Keratinocyte (primary cell): ENCODE measurements at regions not wholly inside any gene's neighbourhood (a gene's known extent, or its start where the extent isn't known, plus 50 kb on each side); places are given as distances from the start of the nearest gene placed in this dataset.
"Not testable (repeated sequence)": the region's sequence is repeated elsewhere in the genome, so short reads cannot be mapped to it uniquely, and the experiment has no call there.

ENCODE experiments used
- DNase-seq: peaks from one replicate; pipeline ENCODE4 v3.0.0-alpha.2; 2011; ENCODE audit warnings: low read depth, missing footprints, low spot score
- FAIRE-seq: peaks from 2 replicates; lab custom pipeline; 2011; peaks lifted over from hg19 to GRCh38; lab: Jason Lieb, UNC
- H2AFZ ChIP-seq: 2 replicates; pipeline ENCODE4 v1.6.0; 2012; ENCODE audit warnings: low read length, control low read depth, inconsistent platforms; ENCODE audit not compliant: control insufficient read depth
- H3K27ac ChIP-seq: 2 replicates; pipeline ENCODE4 v1.5.1; 2011; ENCODE audit warnings: low read length; ENCODE audit not compliant: control insufficient read depth, insufficient read depth
- H3K27me3 ChIP-seq: 3 replicates; pipeline ENCODE4 v1.6.0; 2011; ENCODE audit warnings: low read length; ENCODE audit not compliant: control insufficient read depth, insufficient read depth; ENCODE audit errors: extremely low read depth
- H3K36me3 ChIP-seq, 2 experiments: 2 replicates in 1 of 2; 3 replicates in 1 of 2; pipeline ENCODE4 v1.5.1; 2011; ENCODE audit warnings: low read length in 2 of 2, mild to moderate bottlenecking in 1 of 2; ENCODE audit not compliant: control insufficient read depth in 2 of 2, insufficient read depth in 2 of 2; ENCODE audit errors: extremely low read depth in 1 of 2
- H3K4me1 ChIP-seq: 3 replicates; pipeline ENCODE4 v1.5.1; 2011; ENCODE audit warnings: low read length; ENCODE audit not compliant: control insufficient read depth, insufficient read depth; ENCODE audit errors: extremely low read depth
- H3K4me2 ChIP-seq: 3 replicates; pipeline ENCODE4 v1.6.0; 2011; ENCODE audit warnings: low read depth, low read length; ENCODE audit not compliant: control insufficient read depth, insufficient read depth; ENCODE audit errors: extremely low read depth
- H3K4me3 ChIP-seq, 3 experiments: fragments of 200-600 bp in 1 of 3; sonication (generic) in 1 of 3; 2 replicates in 2 of 3; 3 replicates in 1 of 3; pipeline ENCODE4 v1.5.1; 2011 to 2016; ENCODE audit warnings: low read length in 3 of 3, mild to moderate bottlenecking in 3 of 3, control low read depth in 2 of 3, inconsistent platforms in 1 of 3, low read depth in 1 of 3, mixed read lengths in 1 of 3, mixed run types in 1 of 3, moderate library complexity in 1 of 3; ENCODE audit not compliant: control insufficient read depth in 2 of 3, insufficient read depth in 2 of 3; ENCODE audit errors: extremely low read depth in 1 of 3
- H3K79me2 ChIP-seq: 2 replicates; pipeline ENCODE4 v1.6.0; 2012; ENCODE audit warnings: low read length; ENCODE audit not compliant: control insufficient read depth, insufficient read depth
- H3K9ac ChIP-seq: 3 replicates; pipeline ENCODE4 v1.6.0; 2011; ENCODE audit warnings: low read length; ENCODE audit not compliant: control insufficient read depth, insufficient read depth; ENCODE audit errors: extremely low read depth
- H3K9me1 ChIP-seq: 3 replicates; pipeline ENCODE4 v1.6.0; 2011; ENCODE audit warnings: low read length; ENCODE audit not compliant: control insufficient read depth, insufficient read depth; ENCODE audit errors: extremely low read depth
- H3K9me3 ChIP-seq: 2 replicates; pipeline ENCODE4 v1.5.1; 2012; ENCODE audit warnings: low read depth, low read length; ENCODE audit not compliant: control insufficient read depth
- H4K20me1 ChIP-seq: 3 replicates; pipeline ENCODE4 v1.6.0; 2011; ENCODE audit warnings: low read length; ENCODE audit not compliant: control insufficient read depth, insufficient read depth; ENCODE audit errors: extremely low read depth
- CTCF ChIP-seq, 3 experiments: IDR thresholded peaks in 1 of 3; conservative IDR thresholded peaks in 1 of 3; optimal IDR thresholded peaks in 1 of 3; 2 replicates in 2 of 3; 3 replicates in 1 of 3; pipeline versions ENCODE3 to v1.5.1; 2011; ENCODE audit warnings: low read length in 3 of 3, mild to moderate bottlenecking in 3 of 3, moderate library complexity in 2 of 3, control low read depth in 1 of 3, inconsistent platforms in 1 of 3; ENCODE audit not compliant: insufficient read depth in 2 of 3; ENCODE audit errors: extremely low read depth in 1 of 3
- dilution Hi-C: fragments of 300-500 bp; cut with MboI; formaldehyde crosslinking; loops from one replicate; pipeline ENCODE4 v1.7.0; 2020; ENCODE audit warnings: low sequenced_read_pairs; ENCODE audit not compliant: extremely low pct_ligation_motif_present

- H3K4me1 ChIP-seq: no peaks in the 10 kb centered on the region
- DNase-seq: no peak
- H3K36me3 ChIP-seq: no peaks in the 10 kb centered on the region
- FAIRE-seq: no peak
- H3K4me3 ChIP-seq: no peak overlapping the region
- peaks cover 7% of the 10 kb centered on the region for H3K27me3 ChIP-seq
- H2AFZ ChIP-seq: no peak overlapping the region
- no peak overlapping the region for H3K27ac ChIP-seq
- H3K9me3 ChIP-seq: peaks cover 6% of the 10 kb centered on the region
- no peaks in the 10 kb centered on the region for H3K79me2 ChIP-seq
- TF ChIP-seq CTCF (optimal IDR thresholded peaks at IDR 0.05 in 1 of 3, IDR thresholded peaks at IDR 0.05 in 1 of 3, conservative IDR thresholded peaks at IDR 0.05 in 1 of 3; ENCODE audit: extremely low read depth in 1 of 3, insufficient read depth in 2 of 3, low read length in 3 of 3): no peak
- dilution Hi-C loops: no loop called here
- H3K4me2 ChIP-seq: no peak overlapping the region
- no peaks in the 10 kb centered on the region for H4K20me1 ChIP-seq
- no peaks in the 10 kb centered on the region for H3K9me1 ChIP-seq
- H3K9ac ChIP-seq: no peak overlapping the region
Observed at GRCh38 chr5:62214701-62215100, 91.3 kb upstream of the KIF2A start.

- H3K4me2 ChIP-seq, H3K9ac ChIP-seq, H3K9me3 ChIP-seq, H3K27ac ChIP-seq, H3K79me2 ChIP-seq, FAIRE-seq, H3K4me1 ChIP-seq, H3K4me3 ChIP-seq, dilution Hi-C loops, DNase-seq, H4K20me1 ChIP-seq, H3K27me3 ChIP-seq, H3K36me3 ChIP-seq, H3K9me1 ChIP-seq, H2AFZ ChIP-seq: not testable (repeated sequence)
Observed at GRCh38 chr5:62216603-62217002, 89.4 kb upstream of the KIF2A start.

GRCh38 chr5:62217095-62217494 is 88.9 kb upstream of the KIF2A start:
- DNase-seq, FAIRE-seq, H3K27ac ChIP-seq, H3K79me2 ChIP-seq, H2AFZ ChIP-seq, H3K36me3 ChIP-seq, H3K9ac ChIP-seq, H3K4me3 ChIP-seq, H4K20me1 ChIP-seq, H3K4me1 ChIP-seq, H3K27me3 ChIP-seq, H3K9me1 ChIP-seq, H3K9me3 ChIP-seq, dilution Hi-C loops, H3K4me2 ChIP-seq: not testable (repeated sequence)

- H2AFZ ChIP-seq, H3K79me2 ChIP-seq, H3K27ac ChIP-seq, H3K9me1 ChIP-seq, H3K9me3 ChIP-seq, H4K20me1 ChIP-seq, H3K4me1 ChIP-seq, FAIRE-seq, DNase-seq, H3K27me3 ChIP-seq, H3K36me3 ChIP-seq, dilution Hi-C loops, H3K4me3 ChIP-seq, H3K4me2 ChIP-seq, H3K9ac ChIP-seq: not testable (repeated sequence)
Observed at GRCh38 chr5:62218860-62219259, 87.1 kb upstream of the KIF2A start.
